GM19328 (cell line): ENCODE measurements at regions not wholly inside any gene's neighbourhood (a gene's known extent, or its start where the extent isn't known, plus 50 kb on each side); places are given as distances from the start of the nearest gene placed in this dataset.
A peak's percentile ranks its signal among the peaks of the same experiment; 100 is the strongest.

ENCODE experiments used
- ATAC-seq: cut with Tn5 transposase; IDR thresholded peaks from one replicate; pipeline ENCODE4 v1.9.1; 2021; ENCODE audit warnings: mild to moderate bottlenecking, moderate library complexity; ENCODE audit not compliant: unreplicated experiment

- ATAC-seq, result no peak
Observed at GRCh38 chr4:180150818-180151217, 2092.4 kb upstream of the TENM3 start.

- no peak for ATAC-seq
Observed at GRCh38 chr4:180152831-180153230, 2090.4 kb upstream of the TENM3 start.

- no peak for ATAC-seq
Observed at GRCh38 chr4:180153587-180153986, 2089.6 kb upstream of the TENM3 start.

GRCh38 chr4:180156684-180157083 is 2086.5 kb upstream of the TENM3 start:
- ATAC-seq, result peak; percentile 65

- ATAC-seq, result no peak
Observed at GRCh38 chr4:180160195-180160983, 2082.8 kb upstream of the TENM3 start.

GRCh38 chr4:180164799-180165198 is 2078.4 kb upstream of the TENM3 start:
- no peak for ATAC-seq

- no peak for ATAC-seq
Observed at GRCh38 chr4:180169394-180169793, 2073.8 kb upstream of the TENM3 start.

- ATAC-seq, result no peak
Observed at GRCh38 chr4:180169966-180170365, 2073.2 kb upstream of the TENM3 start.

GRCh38 chr4:180179146-180179545 is 2064.1 kb upstream of the TENM3 start:
- ATAC-seq, result no peak

- no peak for ATAC-seq
Observed at GRCh38 chr4:180189666-180190065, 2053.5 kb upstream of the TENM3 start.

GRCh38 chr4:180190382-180190781 is 2052.8 kb upstream of the TENM3 start:
- peak; percentile 77 for ATAC-seq

GRCh38 chr4:180197471-180197870 is 2045.7 kb upstream of the TENM3 start:
- ATAC-seq, result no peak

GRCh38 chr4:180203349-180203748 is 2039.9 kb upstream of the TENM3 start:
- ATAC-seq, result no peak

GRCh38 chr4:180205276-180205675 is 2037.9 kb upstream of the TENM3 start:
- no peak for ATAC-seq

- ATAC-seq, result no peak
Observed at GRCh38 chr4:180207921-180208320, 2035.3 kb upstream of the TENM3 start.

GRCh38 chr4:180217070-180217469 is 2026.1 kb upstream of the TENM3 start:
- ATAC-seq, result no peak

GRCh38 chr4:180219080-180219479 is 2024.1 kb upstream of the TENM3 start:
- no peak for ATAC-seq

GRCh38 chr4:180225977-180226376 is 2017.2 kb upstream of the TENM3 start:
- no peak for ATAC-seq

- ATAC-seq, result no peak
Observed at GRCh38 chr4:180234730-180235129, 2008.5 kb upstream of the TENM3 start.

GRCh38 chr4:180240670-180241069 is 2002.5 kb upstream of the TENM3 start:
- no peak for ATAC-seq

- ATAC-seq, result no peak
Observed at GRCh38 chr4:180253419-180253818, 1989.8 kb upstream of the TENM3 start.

- ATAC-seq, result no peak
Observed at GRCh38 chr4:180261346-180261745, 1981.9 kb upstream of the TENM3 start.

- ATAC-seq, result peak; percentile 67
Observed at GRCh38 chr4:180280076-180280475, 1963.1 kb upstream of the TENM3 start.
